ENCODE measurements at regions not wholly inside any gene's neighbourhood (a gene's known extent, or its start where the extent isn't known, plus 50 kb on each side); places are given as distances from the start of the nearest gene placed in this dataset.

DNA sequence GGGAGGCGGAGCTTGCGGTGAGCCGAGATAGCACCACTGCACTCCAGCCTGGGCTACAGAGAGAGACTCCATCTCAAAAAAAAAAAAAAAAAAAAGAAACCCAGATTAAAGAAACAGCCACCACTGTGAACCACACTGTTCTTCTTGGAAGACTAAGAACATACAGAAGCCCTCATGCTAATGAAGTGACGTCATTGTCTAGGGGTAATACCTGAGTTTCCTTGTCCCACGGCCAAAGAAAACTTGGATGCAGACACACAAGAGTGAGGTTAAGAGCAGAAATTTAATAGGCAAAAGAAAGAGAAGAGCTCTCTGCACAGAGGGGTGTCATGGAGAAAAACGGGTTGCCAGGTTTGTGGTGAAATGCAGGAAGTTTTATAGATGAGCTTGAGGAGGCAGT is 691.6 kb downstream of the NLGN4X start:
- no peaks in the 10 kb centered on the region for H4K20me1 ChIP-seq (replicated peaks; ENCODE audit: insufficient read depth)
- Mint-ChIP-seq H3K27ac (no peak overlapping the region), H3K4me3 (no peak overlapping the region), H3K4me1 (peaks cover 3% of the 10 kb centered on the region; the same call in 2 of the 3 replicates), H3K27me3 (ENCODE audit: insufficient read depth, low read depth, poor library complexity) (peaks cover 1% of the 10 kb centered on the region), H3K36me3 (ENCODE audit: low read depth) (no peaks in the 10 kb centered on the region), H3K9me3 (peaks cover 3% of the 10 kb centered on the region)
- no peak for DNase-seq (ENCODE audit: low spot score)
- H3K4me3 ChIP-seq: no peak overlapping the region
- no peak overlapping the region for H2AFZ ChIP-seq
- H3K9me2 ChIP-seq (ENCODE audit: insufficient read depth): no peaks in the 10 kb centered on the region
- ATAC-seq: no peak
- H3K36me3 ChIP-seq (ENCODE audit: insufficient read depth): no peaks in the 10 kb centered on the region
- no peaks in the 10 kb centered on the region for H3K27me3 ChIP-seq (ENCODE audit: insufficient read depth)
- H3K4me2 ChIP-seq: no peak overlapping the region
- no peaks in the 10 kb centered on the region for H3K79me2 ChIP-seq (replicated peaks; ENCODE audit: insufficient read depth)
- no peaks in the 10 kb centered on the region for H3K4me1 ChIP-seq (ENCODE audit: insufficient read depth)
- H3K27ac ChIP-seq (ENCODE audit: low read depth): no peak overlapping the region
- no peak for TF ChIP-seq ZNF331 (CRISPR knock-in tag; IDR thresholded peaks at IDR 0.05; ENCODE audit: low read depth)
- H3F3A ChIP-seq (replicated peaks; ENCODE audit: low read depth): no peaks in the 10 kb centered on the region

DNA sequence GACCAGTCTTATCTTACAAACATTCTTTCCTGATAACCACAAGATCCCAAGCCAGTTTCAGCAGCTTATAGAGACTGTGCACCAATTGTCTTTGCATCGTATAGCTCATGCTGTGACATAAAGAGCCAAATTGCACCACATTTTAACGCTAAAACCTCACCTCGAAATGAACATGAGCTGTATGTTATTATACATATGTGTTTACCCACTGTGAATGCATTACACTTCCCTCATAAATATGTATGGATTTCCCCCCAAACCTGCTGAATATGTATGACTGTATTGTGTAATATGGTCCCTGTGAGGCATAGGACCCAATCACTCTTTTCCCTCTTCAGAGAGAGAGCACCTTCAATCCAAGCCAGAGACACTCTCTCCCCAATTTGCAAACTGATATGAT is 692.4 kb downstream of the NLGN4X start:
- H2AFZ ChIP-seq: no peak overlapping the region
- no peaks in the 10 kb centered on the region for H3F3A ChIP-seq (replicated peaks; ENCODE audit: low read depth)
- H3K4me2 ChIP-seq: no peak overlapping the region
- ATAC-seq: no peak
- no peak overlapping the region for H3K4me3 ChIP-seq
- Mint-ChIP-seq H3K4me3 (no peak overlapping the region), H3K36me3 (ENCODE audit: low read depth) (no peaks in the 10 kb centered on the region), H3K9me3 (peaks cover 3% of the 10 kb centered on the region), H3K4me1 (peaks cover 3% of the 10 kb centered on the region; the same call in 2 of the 3 replicates), H3K27ac (no peak overlapping the region), H3K27me3 (ENCODE audit: insufficient read depth, low read depth, poor library complexity) (peaks cover 3% of the 10 kb centered on the region)
- H3K9me2 ChIP-seq (ENCODE audit: insufficient read depth): no peaks in the 10 kb centered on the region
- H3K4me1 ChIP-seq (ENCODE audit: insufficient read depth): no peaks in the 10 kb centered on the region
- no peak for DNase-seq (ENCODE audit: low spot score)
- H3K27ac ChIP-seq (ENCODE audit: low read depth): no peak overlapping the region
- no peaks in the 10 kb centered on the region for H3K79me2 ChIP-seq (replicated peaks; ENCODE audit: insufficient read depth)
- TF ChIP-seq STAT1 (IDR thresholded peaks at IDR 0.05; ENCODE audit: unreplicated experiment) (no peak), ZNF331 (CRISPR knock-in tag; IDR thresholded peaks at IDR 0.05; ENCODE audit: low read depth) (no peak), ZNF114 (CRISPR knock-in tag; IDR thresholded peaks at IDR 0.05) (no peak), POLR2AphosphoS5 (IDR thresholded peaks at IDR 0.05; ENCODE audit: low read depth) (no peak), CREB1 (CRISPR knock-in tag; IDR thresholded peaks at IDR 0.05; ENCODE audit: low read depth) (no peak), JUNB (IDR thresholded peaks at IDR 0.05; ENCODE audit: unreplicated experiment) (no peak)
- TF ChIP-seq, protein P1, sequence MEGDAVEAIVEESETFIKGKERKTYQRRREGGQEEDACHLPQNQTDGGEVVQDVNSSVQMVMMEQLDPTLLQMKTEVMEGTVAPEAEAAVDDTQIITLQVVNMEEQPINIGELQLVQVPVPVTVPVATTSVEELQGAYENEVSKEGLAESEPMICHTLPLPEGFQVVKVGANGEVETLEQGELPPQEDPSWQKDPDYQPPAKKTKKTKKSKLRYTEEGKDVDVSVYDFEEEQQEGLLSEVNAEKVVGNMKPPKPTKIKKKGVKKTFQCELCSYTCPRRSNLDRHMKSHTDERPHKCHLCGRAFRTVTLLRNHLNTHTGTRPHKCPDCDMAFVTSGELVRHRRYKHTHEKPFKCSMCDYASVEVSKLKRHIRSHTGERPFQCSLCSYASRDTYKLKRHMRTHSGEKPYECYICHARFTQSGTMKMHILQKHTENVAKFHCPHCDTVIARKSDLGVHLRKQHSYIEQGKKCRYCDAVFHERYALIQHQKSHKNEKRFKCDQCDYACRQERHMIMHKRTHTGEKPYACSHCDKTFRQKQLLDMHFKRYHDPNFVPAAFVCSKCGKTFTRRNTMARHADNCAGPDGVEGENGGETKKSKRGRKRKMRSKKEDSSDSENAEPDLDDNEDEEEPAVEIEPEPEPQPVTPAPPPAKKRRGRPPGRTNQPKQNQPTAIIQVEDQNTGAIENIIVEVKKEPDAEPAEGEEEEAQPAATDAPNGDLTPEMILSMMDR (conservative IDR thresholded peaks at IDR 0.05; ENCODE audit: low read depth in 2 of 2): no peak
- H4K20me1 ChIP-seq (replicated peaks; ENCODE audit: insufficient read depth): no peaks in the 10 kb centered on the region
- no peaks in the 10 kb centered on the region for H3K27me3 ChIP-seq (ENCODE audit: insufficient read depth)
- no peaks in the 10 kb centered on the region for H3K36me3 ChIP-seq (ENCODE audit: insufficient read depth)

DNA sequence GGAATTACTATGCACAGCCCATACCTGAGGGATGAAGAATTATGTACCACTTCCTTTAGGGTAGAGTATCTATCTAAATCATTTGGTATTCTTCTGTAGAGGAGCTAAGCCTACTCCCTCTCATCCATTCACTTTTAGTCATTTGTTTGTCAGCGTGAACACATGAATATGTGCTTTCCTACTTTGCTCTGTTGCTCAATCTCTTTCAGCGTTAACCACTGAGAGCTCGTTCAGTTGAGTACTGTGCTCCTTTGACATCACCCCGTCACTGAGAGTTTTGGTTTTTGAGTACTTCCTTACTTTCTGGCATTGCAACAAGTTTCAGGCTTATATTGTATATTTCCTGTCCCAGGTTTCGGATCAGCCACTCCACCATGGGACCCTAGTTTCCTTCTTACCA is 700.6 kb downstream of the NLGN4X start:
- ATAC-seq: no peak
- Histone ChIP-seq H3K4me2 (no peak overlapping the region), H3K9me2 (ENCODE audit: insufficient read depth) (no peaks in the 10 kb centered on the region), H3K27me3 (ENCODE audit: insufficient read depth) (no peaks in the 10 kb centered on the region), H3K4me3 (no peak overlapping the region), H3K27ac (ENCODE audit: low read depth) (no peak overlapping the region), H2AFZ (no peak overlapping the region), H3K36me3 (ENCODE audit: insufficient read depth) (no peaks in the 10 kb centered on the region), H3F3A (replicated peaks; ENCODE audit: low read depth) (no peaks in the 10 kb centered on the region), H3K79me2 (replicated peaks; ENCODE audit: insufficient read depth) (no peaks in the 10 kb centered on the region), H3K4me1 (ENCODE audit: insufficient read depth) (no peaks in the 10 kb centered on the region), H4K20me1 (replicated peaks; ENCODE audit: insufficient read depth) (no peaks in the 10 kb centered on the region)
- H3K9me3 Mint-ChIP-seq: no peaks in the 10 kb centered on the region
- DNase-seq (ENCODE audit: low spot score): no peak
- H3K36me3 Mint-ChIP-seq (ENCODE audit: low read depth): no peaks in the 10 kb centered on the region
- no peak overlapping the region for H3K4me3 Mint-ChIP-seq
- H3K27ac Mint-ChIP-seq: no peak overlapping the region
- H3K4me1 Mint-ChIP-seq: no peaks in the 10 kb centered on the region
- peaks cover 3% of the 10 kb centered on the region for H3K27me3 Mint-ChIP-seq (ENCODE audit: insufficient read depth, low read depth, poor library complexity)
- TF ChIP-seq, protein P1 (conservative IDR thresholded peaks at IDR 0.05; ENCODE audit: low read depth in 2 of 2): no peak
- TF ChIP-seq EZH2phosphoT487 (IDR thresholded peaks at IDR 0.05; ENCODE audit: unreplicated experiment) (no peak), NANOG (IDR thresholded peaks at IDR 0.05; ENCODE audit: borderline replicate concordance) (no peak), ZNF331 (CRISPR knock-in tag; IDR thresholded peaks at IDR 0.05; ENCODE audit: low read depth) (no peak)
